Prostate gland (tissue), 2 donors: ENCODE measurements at regions not wholly inside any gene's neighbourhood (a gene's known extent, or its start where the extent isn't known, plus 50 kb on each side); places are given as distances from the start of the nearest gene placed in this dataset.

Experiments
- DNase-seq: peaks from one replicate; pipeline ENCODE4 v3.0.0-alpha.2; 2019; ENCODE audit warnings: low spot score
- H3K27ac ChIP-seq, 2 donors: fragments of 200-600 bp; sonication (generic); 2 replicates each; pipeline ENCODE4 v1.5.1; 2017 to 2019
- H3K27me3 ChIP-seq: fragments of 200-600 bp; sonication (generic); replicated peaks from 2 replicates; pipeline ENCODE4 v1.5.1; 2019; ENCODE audit not compliant: insufficient read depth
- H3K36me3 ChIP-seq, 2 donors: fragments of 200-600 bp; sonication (generic); 1 replicate in 1 of 2; 2 replicates in 1 of 2; pipeline versions ENCODE4 v1.5.1 to v1.8.1; 2017 to 2019
- H3K4me1 ChIP-seq: fragments of 200-600 bp; sonication (generic); replicated peaks from 2 replicates; pipeline ENCODE4 v1.5.1; 2019
- H3K4me3 ChIP-seq, 2 donors: fragments of 200-600 bp; sonication (generic); 2 replicates each; pipeline ENCODE4 v1.5.1; 2017 to 2019
- H3K9me3 ChIP-seq: fragments of 200-600 bp; sonication (generic); 2 replicates; pipeline ENCODE4 v1.5.1; 2017
- CTCF ChIP-seq, 4 experiments: fragments of 200-600 bp in 2 of 4; fragments of 450-650 bp in 2 of 4; sonication (generic) in 2 of 4; IDR thresholded peaks; 1 replicate in 3 of 4; 2 replicates in 1 of 4; pipeline ENCODE4 v1.5.1; 2016 to 2019; ENCODE audit warnings: antibody characterized with exemption in 4 of 4, mild to moderate bottlenecking in 2 of 4, moderate library complexity in 2 of 4
- POLR2A ChIP-seq: fragments of 450-650 bp; IDR thresholded peaks from one replicate; pipeline ENCODE4 v1.6.1; 2016; ENCODE audit warnings: antibody characterized with exemption, mild to moderate bottlenecking
- POLR2AphosphoS5 ChIP-seq: sonication (generic); formaldehyde crosslinking; IDR thresholded peaks from one replicate; pipeline ENCODE4 v1.6.1; 2017; ENCODE audit warnings: antibody characterized with exemption
- WGBS: methylation state at CpG from one replicate; pipeline ENCODE4 v1.1.5; 2018; 5-methylcytosine and 5-hydroxymethylcytosine counted together
- intact Hi-C: fragments of 100-400 bp; cut with DNase I; formaldehyde crosslinking; loops from one replicate; pipeline ENCODE4 v1.14.2; 2022

GRCh38 chr1:117685936-117686806 lies 80.3 kb downstream of the TENT5C start:
- Histone ChIP-seq H3K36me3 (no peaks in the 10 kb centered on the region), H3K9me3 (no peaks in the 10 kb centered on the region), H3K27ac (no peak overlapping the region), H3K27me3 (no peaks in the 10 kb centered on the region), H3K4me3 (no peak overlapping the region), H3K4me1 (no peaks in the 10 kb centered on the region)
- intact Hi-C loops, result no loop called here
- no peak for TF ChIP-seq CTCF (IDR thresholded peaks at IDR 0.05)
- TF ChIP-seq POLR2AphosphoS5, result no peak
- no peak for TF ChIP-seq POLR2A
- WGBS, result 60% methylated on average over 6 of the region's 6 CpGs
- no peak for DNase-seq

DNA sequence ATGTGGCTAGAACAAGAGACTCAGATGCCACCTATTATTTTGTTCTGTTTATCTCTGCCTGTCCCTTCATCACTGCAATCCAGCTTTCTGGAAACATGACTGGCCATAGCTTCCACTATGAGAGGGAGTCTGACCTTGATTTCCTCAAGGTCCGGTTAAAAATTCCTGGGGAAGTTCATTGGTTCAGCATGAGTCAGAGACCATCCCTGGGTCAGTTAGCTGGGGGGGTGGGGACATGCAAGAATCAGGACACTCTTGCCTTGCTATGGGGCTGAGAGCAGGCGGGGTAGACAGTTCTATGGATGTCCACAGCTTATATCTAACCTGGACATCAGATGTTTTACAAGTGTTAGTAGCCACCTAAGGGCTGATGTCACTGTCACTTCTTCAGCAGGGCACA lies 81.1 kb downstream of the TENT5C start:
- no peak for DNase-seq
- no peaks in the 10 kb centered on the region for H3K27me3 ChIP-seq
- H3K36me3 ChIP-seq, result no peaks in the 10 kb centered on the region
- intact Hi-C loops, result no loop called here
- no peak overlapping the region for H3K4me3 ChIP-seq
- no peaks in the 10 kb centered on the region for H3K9me3 ChIP-seq
- TF ChIP-seq CTCF (IDR thresholded peaks at IDR 0.05) (no peak), POLR2A (no peak), POLR2AphosphoS5 (no peak)
- no peaks in the 10 kb centered on the region for H3K4me1 ChIP-seq
- WGBS, result 80% methylated on average over 2 of the region's 2 CpGs
- H3K27ac ChIP-seq, result no peak overlapping the region

GRCh38 chr1:117689997-117690625 lies 84.3 kb downstream of the TENT5C start:
- Histone ChIP-seq H3K4me1 (no peaks in the 10 kb centered on the region), H3K4me3 (no peak overlapping the region), H3K9me3 (no peaks in the 10 kb centered on the region), H3K27me3 (no peaks in the 10 kb centered on the region), H3K36me3 (no peaks in the 10 kb centered on the region), H3K27ac (no peak overlapping the region)
- intact Hi-C loops, result no loop called here
- TF ChIP-seq POLR2A, result no peak
- no peak for TF ChIP-seq CTCF (IDR thresholded peaks at IDR 0.05)
- no peak for TF ChIP-seq POLR2AphosphoS5
- WGBS, result 28% methylated on average over 4 of the region's 4 CpGs
- DNase-seq, result no peak

DNA sequence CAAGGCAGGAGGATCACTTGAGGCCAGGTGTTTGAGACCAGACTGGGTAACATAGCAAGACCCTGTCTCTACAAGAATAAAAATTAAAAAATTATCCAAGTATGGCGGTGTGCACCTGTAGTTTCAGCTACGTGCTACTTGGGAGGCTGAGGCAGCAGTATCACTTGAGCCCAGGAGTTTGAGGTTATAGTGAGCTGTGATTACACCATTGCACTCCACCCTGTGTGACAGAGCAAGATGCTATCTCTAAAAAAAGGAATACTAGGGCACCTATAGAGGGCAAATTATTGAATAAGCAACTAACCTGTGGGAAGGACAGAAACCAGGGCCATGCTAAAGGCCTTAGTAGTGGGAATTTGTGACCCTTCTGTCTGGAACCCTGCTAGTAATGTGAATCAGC lies 86.1 kb downstream of the TENT5C start:
- WGBS, result 94% methylated on average over 2 of the region's 2 CpGs
- no peaks in the 10 kb centered on the region for H3K36me3 ChIP-seq
- no peaks in the 10 kb centered on the region for H3K27me3 ChIP-seq
- no peaks in the 10 kb centered on the region for H3K4me1 ChIP-seq
- TF ChIP-seq CTCF (IDR thresholded peaks at IDR 0.05) (no peak), POLR2A (no peak), POLR2AphosphoS5 (no peak)
- no peak overlapping the region for H3K27ac ChIP-seq
- H3K9me3 ChIP-seq, result no peaks in the 10 kb centered on the region
- no peak for DNase-seq
- H3K4me3 ChIP-seq, result no peak overlapping the region
- intact Hi-C loops, result no loop called here

DNA sequence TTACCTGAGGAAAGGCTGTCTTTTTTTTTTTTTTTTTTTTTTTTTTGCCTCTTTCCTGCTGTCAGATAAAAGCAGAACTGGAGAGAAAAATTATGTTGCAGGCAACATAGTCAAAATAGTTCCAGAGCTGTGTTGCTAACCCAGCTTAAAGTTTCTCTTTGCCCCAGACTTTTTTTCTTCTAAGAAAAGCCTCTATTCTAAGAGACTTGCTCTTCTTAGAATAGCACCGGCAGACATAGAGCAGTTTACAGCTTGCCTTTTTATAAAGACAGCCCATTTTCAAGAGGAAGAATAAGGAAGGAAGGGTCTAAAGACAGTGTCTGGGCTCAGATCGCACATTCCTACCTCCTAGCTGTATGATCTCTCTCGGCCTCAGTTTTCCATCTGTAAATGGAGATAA lies 88.7 kb downstream of the TENT5C start:
- Histone ChIP-seq H3K4me3 (no peak overlapping the region), H3K36me3 (no peaks in the 10 kb centered on the region), H3K27me3 (no peaks in the 10 kb centered on the region), H3K9me3 (no peaks in the 10 kb centered on the region), H3K4me1 (no peaks in the 10 kb centered on the region), H3K27ac (no peak overlapping the region)
- intact Hi-C loops, result no loop called here
- TF ChIP-seq CTCF (IDR thresholded peaks at IDR 0.05) (no peak), POLR2A (no peak), POLR2AphosphoS5 (no peak)
- no peak for DNase-seq
- WGBS, result 71% methylated on average over 3 of the region's 3 CpGs
